MM.1S (cell line): ENCODE measurements at regions not wholly inside any gene's neighbourhood (a gene's known extent, or its start where the extent isn't known, plus 50 kb on each side); places are given as distances from the start of the nearest gene placed in this dataset.
"Not testable (repeated sequence)": the region's sequence is repeated elsewhere in the genome, so short reads cannot be mapped to it uniquely, and the experiment has no call there.

Experiments used
- DNase-seq: peaks from one replicate; pipeline ENCODE4 v3.0.0-alpha.2; 2015
- H2AFZ ChIP-seq: fragments of 300-600 bp; sonication (generic); 2 replicates; pipeline ENCODE4 v1.6.0; 2016; ENCODE audit warnings: antibody characterized with exemption, low read length
- H3F3A ChIP-seq: fragments of 300-600 bp; sonication (generic); 2 replicates; pipeline ENCODE4 v1.6.1; 2016; ENCODE audit warnings: mild to moderate bottlenecking, antibody characterized with exemption, low read length, moderate library complexity, mixed read lengths; ENCODE audit not compliant: insufficient read depth
- H3K27ac ChIP-seq: fragments of 300-600 bp; sonication (generic); 2 replicates; pipeline ENCODE4 v1.5.1; 2016; ENCODE audit warnings: mild to moderate bottlenecking, low read length
- H3K27me3 ChIP-seq: fragments of 300-600 bp; sonication (generic); replicated peaks from 2 replicates; pipeline ENCODE4 v1.6.0; 2016; ENCODE audit warnings: low read length; ENCODE audit not compliant: insufficient read depth
- H3K36me3 ChIP-seq: fragments of 300-600 bp; sonication (generic); replicated peaks from 2 replicates; pipeline ENCODE4 v1.6.1; 2016; ENCODE audit warnings: mild to moderate bottlenecking, low read length, mixed read lengths; ENCODE audit not compliant: insufficient read depth
- H3K4me1 ChIP-seq: fragments of 300-600 bp; sonication (generic); 2 replicates; pipeline ENCODE4 v1.6.1; 2016; ENCODE audit warnings: low read length, mixed read lengths
- H3K4me2 ChIP-seq: fragments of 300-600 bp; sonication (generic); 2 replicates; pipeline ENCODE4 v1.6.0; 2016; ENCODE audit warnings: low read depth, low read length
- H3K4me3 ChIP-seq: fragments of 300-600 bp; sonication (generic); 2 replicates; pipeline ENCODE4 v1.5.1; 2016; ENCODE audit warnings: low read length, mixed read lengths
- H3K79me2 ChIP-seq: fragments of 300-600 bp; sonication (generic); 2 replicates; pipeline ENCODE4 v1.6.1; 2016; ENCODE audit warnings: mixed run types, low read length, mixed read lengths
- H3K9ac ChIP-seq: fragments of 300-600 bp; sonication (generic); 2 replicates; pipeline ENCODE4 v1.6.1; 2016; ENCODE audit warnings: low read length, mixed read lengths
- H3K9me2 ChIP-seq: fragments of 300-600 bp; sonication (generic); replicated peaks from 2 replicates; pipeline ENCODE4 v1.6.1; 2016; ENCODE audit warnings: mild to moderate bottlenecking, low read length, mixed read lengths; ENCODE audit not compliant: insufficient read depth
- H3K9me3 ChIP-seq: fragments of 300-600 bp; sonication (generic); replicated peaks from 2 replicates; pipeline ENCODE4 v1.6.1; 2016; ENCODE audit warnings: mild to moderate bottlenecking, low read length, mixed read lengths; ENCODE audit not compliant: insufficient read depth
- H4K20me1 ChIP-seq: fragments of 300-600 bp; sonication (generic); 2 replicates; pipeline ENCODE4 v1.6.1; 2016; ENCODE audit warnings: mild to moderate bottlenecking, low read length, moderate library complexity, mixed read lengths; ENCODE audit not compliant: insufficient read depth
- EZH2 ChIP-seq: fragments of 300-600 bp; sonication (generic); optimal IDR thresholded peaks from 2 replicates; pipeline ENCODE3; 2017; ENCODE audit warnings: low read depth, mild to moderate bottlenecking, antibody characterized with exemption, low read length, mixed read lengths
- EZH2phosphoT487 ChIP-seq: fragments of 300-600 bp; sonication (generic); IDR thresholded peaks from 2 replicates; pipeline ENCODE4 v1.6.1; 2018; ENCODE audit warnings: antibody characterized with exemption, low read length
- TF ChIP-seq, protein P1 (sequence below): fragments of 300-600 bp; sonication (generic); IDR thresholded peaks from 2 replicates; pipeline ENCODE4 v1.5.1; 2016; ENCODE audit warnings: antibody characterized with exemption, low read length, mixed read lengths

DNA sequence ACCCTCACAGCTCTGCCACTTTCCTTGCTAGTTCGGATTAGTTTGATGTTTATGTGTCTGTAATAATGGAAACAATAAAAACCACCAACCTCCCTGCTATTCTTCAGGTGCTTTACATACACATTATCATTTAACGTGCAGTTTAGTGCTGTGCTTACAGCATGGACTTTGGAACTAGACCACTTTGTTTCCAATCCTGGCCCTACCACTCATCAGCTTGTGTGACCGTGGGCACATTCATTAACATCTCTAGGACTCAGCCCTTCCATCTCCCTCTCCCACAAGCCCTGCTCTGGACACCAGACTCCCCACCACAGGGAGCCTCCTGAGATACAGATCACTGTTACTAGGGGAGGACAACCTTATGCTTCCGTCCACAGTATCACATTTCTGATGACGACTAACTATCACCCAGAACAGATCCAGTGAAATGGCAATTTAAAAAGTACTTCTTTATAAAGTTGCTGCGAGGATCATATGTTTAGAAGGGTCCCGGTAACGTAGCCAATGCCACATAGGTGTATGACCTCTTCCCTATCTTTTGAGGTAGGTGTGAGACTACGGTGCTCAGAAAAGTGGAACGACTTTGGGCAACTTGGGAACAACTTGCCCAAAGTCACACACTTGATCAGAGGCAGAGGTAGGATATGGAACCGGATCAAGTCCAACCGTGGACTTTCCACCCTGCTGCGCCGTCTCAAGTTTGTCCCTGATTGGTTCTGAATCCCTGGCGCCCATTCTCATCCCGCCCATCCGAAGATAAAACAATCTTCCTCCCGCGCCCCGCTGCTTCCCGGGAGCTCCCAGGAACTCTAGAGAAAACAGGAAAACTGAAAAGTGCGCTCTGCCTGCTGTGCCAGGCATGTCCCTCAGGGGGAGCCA, 132.4 kb upstream of the NIPBL start:
- Histone ChIP-seq H3K4me3 (peak overlapping the region; percentile 64), H3K36me3 (no peaks in the 10 kb centered on the region), H3K4me1 (0 out of 2 replicates have a peak, but pooled peaks cover 5% of the 10 kb centered on the region), H4K20me1 (no peaks in the 10 kb centered on the region), H3K9me3 (no peaks in the 10 kb centered on the region), H3K27me3 (no peaks in the 10 kb centered on the region), H3K9me2 (no peaks in the 10 kb centered on the region), H2AFZ (peak overlapping the region; percentile 51), H3F3A (peaks cover 6% of the 10 kb centered on the region), H3K9ac (peak overlapping the region; percentile 45; the same call in 1 of the 2 replicates), H3K79me2 (no peaks in the 10 kb centered on the region), H3K27ac (peak overlapping the region; percentile 32; the same call in 1 of the 2 replicates), H3K4me2 (peak overlapping the region; percentile 95)
- TF ChIP-seq, protein P1, sequence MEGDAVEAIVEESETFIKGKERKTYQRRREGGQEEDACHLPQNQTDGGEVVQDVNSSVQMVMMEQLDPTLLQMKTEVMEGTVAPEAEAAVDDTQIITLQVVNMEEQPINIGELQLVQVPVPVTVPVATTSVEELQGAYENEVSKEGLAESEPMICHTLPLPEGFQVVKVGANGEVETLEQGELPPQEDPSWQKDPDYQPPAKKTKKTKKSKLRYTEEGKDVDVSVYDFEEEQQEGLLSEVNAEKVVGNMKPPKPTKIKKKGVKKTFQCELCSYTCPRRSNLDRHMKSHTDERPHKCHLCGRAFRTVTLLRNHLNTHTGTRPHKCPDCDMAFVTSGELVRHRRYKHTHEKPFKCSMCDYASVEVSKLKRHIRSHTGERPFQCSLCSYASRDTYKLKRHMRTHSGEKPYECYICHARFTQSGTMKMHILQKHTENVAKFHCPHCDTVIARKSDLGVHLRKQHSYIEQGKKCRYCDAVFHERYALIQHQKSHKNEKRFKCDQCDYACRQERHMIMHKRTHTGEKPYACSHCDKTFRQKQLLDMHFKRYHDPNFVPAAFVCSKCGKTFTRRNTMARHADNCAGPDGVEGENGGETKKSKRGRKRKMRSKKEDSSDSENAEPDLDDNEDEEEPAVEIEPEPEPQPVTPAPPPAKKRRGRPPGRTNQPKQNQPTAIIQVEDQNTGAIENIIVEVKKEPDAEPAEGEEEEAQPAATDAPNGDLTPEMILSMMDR, result peak; percentile 65
- TF ChIP-seq EZH2, result no peak
- no peak for TF ChIP-seq EZH2phosphoT487
- no peak for DNase-seq

DNA sequence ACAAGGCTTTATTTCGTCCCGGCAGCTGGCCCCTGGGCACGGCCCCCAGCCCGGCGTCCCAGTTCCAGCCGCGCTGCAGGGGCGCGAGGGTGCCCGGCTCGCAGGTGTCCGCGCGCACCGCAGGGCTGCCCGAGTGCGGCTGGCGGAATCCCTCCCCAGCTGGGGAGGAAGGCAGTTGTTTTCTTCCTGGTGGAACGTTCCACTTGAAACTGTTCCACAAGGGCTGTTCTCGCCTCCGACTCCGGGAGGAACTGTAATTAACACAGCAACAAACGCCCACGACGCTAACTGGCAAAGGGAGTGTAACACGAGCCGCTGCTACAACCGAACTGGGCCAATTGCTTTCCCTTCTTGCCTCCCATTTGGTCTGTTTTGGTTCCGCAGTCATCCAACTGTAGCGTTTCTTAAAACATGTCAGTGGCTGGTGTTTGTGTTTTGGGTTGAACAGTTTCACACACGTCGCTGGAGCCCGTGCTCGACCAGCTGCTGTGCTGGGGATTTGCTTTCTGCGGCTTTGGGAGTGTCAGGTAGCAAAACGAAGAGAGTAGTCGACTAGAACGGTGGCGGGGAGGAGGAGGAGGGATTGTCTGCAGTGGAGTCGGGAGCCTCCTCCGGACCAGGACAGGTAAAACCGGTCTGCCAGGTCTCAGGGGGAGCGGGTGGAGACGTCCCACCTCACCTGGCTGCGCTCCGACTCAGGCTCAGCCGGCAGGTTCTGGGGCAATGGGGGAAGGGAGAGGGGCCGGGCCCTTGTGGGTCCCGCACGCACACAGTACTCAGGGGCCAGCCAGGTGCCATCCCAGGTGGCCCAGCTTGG, 131.6 kb upstream of the NIPBL start:
- Histone ChIP-seq H2AFZ (peak overlapping the region; percentile 51), H3K4me1 (0 out of 2 replicates have a peak, but pooled peaks cover 2% of the 10 kb centered on the region), H3K9me2 (no peaks in the 10 kb centered on the region), H3K36me3 (no peaks in the 10 kb centered on the region), H3K9ac (peak overlapping the region; percentile 45; the same call in 1 of the 2 replicates), H3K27me3 (no peaks in the 10 kb centered on the region), H3K79me2 (no peaks in the 10 kb centered on the region), H3K4me2 (peak overlapping the region; percentile 95), H3F3A (peaks cover 6% of the 10 kb centered on the region), H4K20me1 (no peaks in the 10 kb centered on the region), H3K9me3 (no peaks in the 10 kb centered on the region), H3K27ac (peak overlapping the region; percentile 32; the same call in 1 of the 2 replicates), H3K4me3 (peak overlapping the region; percentile 64)
- peak; percentile 62 for DNase-seq
- TF ChIP-seq EZH2, result no peak
- TF ChIP-seq EZH2phosphoT487, result no peak
- TF ChIP-seq, protein P1, result no peak

GRCh38 chr5:36747794-36748193, 128.8 kb upstream of the NIPBL start:
- not testable (repeated sequence) for H3K4me2 ChIP-seq, H3K9me3 ChIP-seq, H3K27ac ChIP-seq, DNase-seq, H3K4me3 ChIP-seq, H3K9me2 ChIP-seq, H2AFZ ChIP-seq, H4K20me1 ChIP-seq, H3K36me3 ChIP-seq, H3K79me2 ChIP-seq, H3F3A ChIP-seq, H3K9ac ChIP-seq, H3K4me1 ChIP-seq, H3K27me3 ChIP-seq
